DMS79 treated with DMSO at 0.1 percent for 48 hours (cell line): ENCODE measurements at regions not wholly inside any gene's neighbourhood (a gene's known extent, or its start where the extent isn't known, plus 50 kb on each side); places are given as distances from the start of the nearest gene placed in this dataset.

ENCODE experiments used
- DNase-seq: peaks from one replicate; lab custom pipeline; 2025; lab: John Stamatoyannopoulos, UW

- no peak for DNase-seq
These were observed 124.9 kb upstream of the KCNJ16 start for GRCh38 chr17:69949973-69950695.

- DNase-seq: no peak
These were observed 124.2 kb upstream of the KCNJ16 start for GRCh38 chr17:69950701-69951418.

GRCh38 chr17:69954241-69954925, 120.6 kb upstream of the KCNJ16 start:
- DNase-seq: no peak

GRCh38 chr17:69958063-69958462, 117.0 kb upstream of the KCNJ16 start:
- DNase-seq: no peak

GRCh38 chr17:69959283-69959682, 115.7 kb upstream of the KCNJ16 start:
- no peak for DNase-seq

- no peak for DNase-seq
These were observed 114.3 kb upstream of the KCNJ16 start for GRCh38 chr17:69960755-69961154.

GRCh38 chr17:69961501-69962145, 113.4 kb upstream of the KCNJ16 start:
- DNase-seq: no peak

- no peak for DNase-seq
These were observed 112.5 kb upstream of the KCNJ16 start for GRCh38 chr17:69962436-69962995.

- no peak for DNase-seq
These were observed 107.1 kb upstream of the KCNJ16 start for GRCh38 chr17:69967910-69968411.

GRCh38 chr17:69969897-69970296, 105.1 kb upstream of the KCNJ16 start:
- no peak for DNase-seq

GRCh38 chr17:69972251-69972650, 102.8 kb upstream of the KCNJ16 start:
- DNase-seq: no peak

GRCh38 chr17:69975808-69976207, 99.2 kb upstream of the KCNJ16 start:
- no peak for DNase-seq

- DNase-seq: no peak
These were observed 96.9 kb upstream of the KCNJ16 start for GRCh38 chr17:69978056-69978646.

- DNase-seq: no peak
These were observed 93.6 kb upstream of the KCNJ16 start for GRCh38 chr17:69981441-69981840.

- DNase-seq: no peak
These were observed 79.5 kb upstream of the KCNJ16 start for GRCh38 chr17:69995476-69995875.

- DNase-seq: no peak
These were observed 77.7 kb upstream of the KCNJ16 start for GRCh38 chr17:69997332-69997731.

- no peak for DNase-seq
These were observed 75.8 kb upstream of the KCNJ16 start for GRCh38 chr17:69999253-69999652.

- DNase-seq: no peak
These were observed 68.9 kb upstream of the KCNJ16 start for GRCh38 chr17:70006159-70006558.

GRCh38 chr17:70011750-70012149, 63.3 kb upstream of the KCNJ16 start:
- no peak for DNase-seq

GRCh38 chr17:70013911-70014310, 61.1 kb upstream of the KCNJ16 start:
- no peak for DNase-seq

GRCh38 chr17:70017112-70017511, 57.9 kb upstream of the KCNJ16 start:
- DNase-seq: peak; percentile 0

- no peak for DNase-seq
These were observed 57.1 kb upstream of the KCNJ16 start for GRCh38 chr17:70017941-70018340.
